Ovary (tissue), 7 donors: ENCODE measurements at regions not wholly inside any gene's neighbourhood (a gene's known extent, or its start where the extent isn't known, plus 50 kb on each side); places are given as distances from the start of the nearest gene placed in this dataset.
A peak's percentile ranks its signal among the peaks of the same experiment; 100 is the strongest.

Experiments used
- DNase-seq, 5 donors: peaks; one replicate each; pipeline ENCODE4 v3.0.0-alpha.2; 2019 to 2020
- H3K27ac ChIP-seq, 2 donors: fragments of 200-600 bp; one replicate each; pipeline versions ENCODE4 v1.5.1 to v1.8.0; 2019 to 2022
- H3K27me3 ChIP-seq: fragments of 200-600 bp; one replicate; pipeline ENCODE4 v1.8.0; 2022
- H3K36me3 ChIP-seq: fragments of 200-600 bp; sonication (generic); one replicate; pipeline ENCODE4 v1.5.1; 2019
- H3K4me1 ChIP-seq: one replicate; pipeline ENCODE4 v1.8.1; 2013; ENCODE audit warnings: mild to moderate bottlenecking, moderate library complexity; ENCODE audit not compliant: insufficient read depth
- H3K4me3 ChIP-seq: fragments of 200-600 bp; sonication (generic); one replicate; pipeline ENCODE4 v1.5.1; 2017
- H3K9me3 ChIP-seq, 2 donors: fragments of 200-600 bp in 1 of 2; sonication (generic) in 1 of 2; one replicate each; pipeline versions ENCODE4 v1.5.1 to v1.8.1; 2013 to 2019; ENCODE audit warnings: mild to moderate bottlenecking in 1 of 2, moderate library complexity in 1 of 2
- EP300 ChIP-seq: sonication (generic); formaldehyde crosslinking; IDR thresholded peaks from one replicate; pipeline ENCODE4 v1.6.1; 2017; ENCODE audit warnings: antibody characterized with exemption
- POLR2A ChIP-seq: fragments of 450-650 bp; IDR thresholded peaks from one replicate; pipeline ENCODE4 v1.6.1; 2017; ENCODE audit warnings: antibody characterized with exemption, mild to moderate bottlenecking, moderate library complexity
- WGBS, 3 donors: extraction: QIAGEN DNeasy Blood & Tissue Kit in 1 of 3; methylation state at CpG; one replicate each; pipeline versions ENCODE4 v1.1.5 to v1.1.7; 2013 to 2017; 5-methylcytosine and 5-hydroxymethylcytosine counted together
- intact Hi-C, 4 donors: fragments of 100-400 bp; cut with DNase I; formaldehyde crosslinking; loops; one replicate each; pipeline versions ENCODE4 v1.11.0 to v1.15.1; 2022 to 2023
- TF ChIP-seq, protein P1 (sequence below), 3 donors: fragments of 450-650 bp in 2 of 3; fragments of 200-600 bp in 1 of 3; IDR thresholded peaks; one replicate each; pipeline versions ENCODE4 v1.5.1 to v1.8.0; 2016 to 2022; ENCODE audit warnings: antibody characterized with exemption in 3 of 3, mild to moderate bottlenecking in 1 of 3
- donor health status: DM: no; HTN: no; CAD: no; lungs with moderate emphysema.
- donor health status: DM: no; HTN: no; CAD: no.
- donor health status: Bipolar disorder and iron deficiency.
- donor health status: DM: no; HTN: no; CAD: no.
- donor health status: DM: yes; HTN: yes; CAD: no.

- peaks cover 3% of the 10 kb centered on the region for H3K4me1 ChIP-seq
- H3K9me3 ChIP-seq: no peaks in the 10 kb centered on the region
- no peaks in the 10 kb centered on the region for H3K36me3 ChIP-seq
- no peak overlapping the region for H3K27ac ChIP-seq
- peak overlapping the region; percentile 10 for H3K4me3 ChIP-seq
- 10 to 16% (median 15%) methylated on average over 11 of the region's 11 CpGs for WGBS, 3 donors
- TF ChIP-seq POLR2A (no peak), EP300 (no peak)
- TF ChIP-seq, protein P1, sequence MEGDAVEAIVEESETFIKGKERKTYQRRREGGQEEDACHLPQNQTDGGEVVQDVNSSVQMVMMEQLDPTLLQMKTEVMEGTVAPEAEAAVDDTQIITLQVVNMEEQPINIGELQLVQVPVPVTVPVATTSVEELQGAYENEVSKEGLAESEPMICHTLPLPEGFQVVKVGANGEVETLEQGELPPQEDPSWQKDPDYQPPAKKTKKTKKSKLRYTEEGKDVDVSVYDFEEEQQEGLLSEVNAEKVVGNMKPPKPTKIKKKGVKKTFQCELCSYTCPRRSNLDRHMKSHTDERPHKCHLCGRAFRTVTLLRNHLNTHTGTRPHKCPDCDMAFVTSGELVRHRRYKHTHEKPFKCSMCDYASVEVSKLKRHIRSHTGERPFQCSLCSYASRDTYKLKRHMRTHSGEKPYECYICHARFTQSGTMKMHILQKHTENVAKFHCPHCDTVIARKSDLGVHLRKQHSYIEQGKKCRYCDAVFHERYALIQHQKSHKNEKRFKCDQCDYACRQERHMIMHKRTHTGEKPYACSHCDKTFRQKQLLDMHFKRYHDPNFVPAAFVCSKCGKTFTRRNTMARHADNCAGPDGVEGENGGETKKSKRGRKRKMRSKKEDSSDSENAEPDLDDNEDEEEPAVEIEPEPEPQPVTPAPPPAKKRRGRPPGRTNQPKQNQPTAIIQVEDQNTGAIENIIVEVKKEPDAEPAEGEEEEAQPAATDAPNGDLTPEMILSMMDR (IDR thresholded peaks at IDR 0.05): no peak
- peak in 4 of 5 donors; percentile 23 to 45 (median 28) for DNase-seq
- no peaks in the 10 kb centered on the region for H3K27me3 ChIP-seq
- intact Hi-C loops: no loop called here
Measured at GRCh38 chr6:80523531-80523997, 417.1 kb downstream of the BCKDHB start.

DNA sequence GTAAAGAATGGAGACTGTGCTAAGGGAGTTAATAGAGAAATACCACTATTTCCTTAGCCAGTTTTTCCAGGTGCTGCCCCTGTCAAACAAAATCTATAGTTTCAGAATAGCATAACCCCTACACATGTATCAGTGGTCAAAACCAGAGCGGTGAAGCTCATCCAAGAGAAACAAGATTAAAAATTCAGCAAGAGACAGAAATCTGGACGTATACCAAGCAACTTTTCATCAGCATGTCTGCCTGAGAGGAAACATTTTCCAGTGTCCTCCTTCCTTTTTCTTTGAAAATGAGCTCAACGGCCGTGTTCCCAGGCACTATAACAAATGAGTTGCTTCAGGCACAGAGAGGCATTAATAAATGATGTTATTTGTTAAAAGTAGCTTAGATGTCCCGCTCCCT, 416.5 kb downstream of the BCKDHB start:
- Histone ChIP-seq H3K27ac (no peak overlapping the region), H3K27me3 (no peaks in the 10 kb centered on the region), H3K9me3 (no peaks in the 10 kb centered on the region), H3K4me1 (peaks cover 3% of the 10 kb centered on the region), H3K36me3 (no peaks in the 10 kb centered on the region), H3K4me3 (peak overlapping the region; percentile 10)
- 10 to 13% (median 10%) methylated on average over 5 of the region's 5 CpGs for WGBS, 3 donors
- intact Hi-C loops: no loop called here
- DNase-seq: no peak
- TF ChIP-seq POLR2A (no peak), EP300 (no peak)
- TF ChIP-seq, protein P1 (IDR thresholded peaks at IDR 0.05): no peak

- Histone ChIP-seq H3K27me3 (no peaks in the 10 kb centered on the region), H3K27ac (no peak overlapping the region), H3K4me1 (peaks cover 3% of the 10 kb centered on the region), H3K4me3 (no peak overlapping the region), H3K36me3 (no peaks in the 10 kb centered on the region), H3K9me3 (no peaks in the 10 kb centered on the region)
- intact Hi-C loops: no loop called here
- no peak for DNase-seq
- TF ChIP-seq, protein P1 (IDR thresholded peaks at IDR 0.05): no peak
- TF ChIP-seq EP300 (no peak), POLR2A (no peak)
- WGBS, 3 donors: 6 to 21% (median 11%) methylated on average over 4 of the region's 4 CpGs
Measured at GRCh38 chr6:80522576-80522975, 416.1 kb downstream of the BCKDHB start.

DNA sequence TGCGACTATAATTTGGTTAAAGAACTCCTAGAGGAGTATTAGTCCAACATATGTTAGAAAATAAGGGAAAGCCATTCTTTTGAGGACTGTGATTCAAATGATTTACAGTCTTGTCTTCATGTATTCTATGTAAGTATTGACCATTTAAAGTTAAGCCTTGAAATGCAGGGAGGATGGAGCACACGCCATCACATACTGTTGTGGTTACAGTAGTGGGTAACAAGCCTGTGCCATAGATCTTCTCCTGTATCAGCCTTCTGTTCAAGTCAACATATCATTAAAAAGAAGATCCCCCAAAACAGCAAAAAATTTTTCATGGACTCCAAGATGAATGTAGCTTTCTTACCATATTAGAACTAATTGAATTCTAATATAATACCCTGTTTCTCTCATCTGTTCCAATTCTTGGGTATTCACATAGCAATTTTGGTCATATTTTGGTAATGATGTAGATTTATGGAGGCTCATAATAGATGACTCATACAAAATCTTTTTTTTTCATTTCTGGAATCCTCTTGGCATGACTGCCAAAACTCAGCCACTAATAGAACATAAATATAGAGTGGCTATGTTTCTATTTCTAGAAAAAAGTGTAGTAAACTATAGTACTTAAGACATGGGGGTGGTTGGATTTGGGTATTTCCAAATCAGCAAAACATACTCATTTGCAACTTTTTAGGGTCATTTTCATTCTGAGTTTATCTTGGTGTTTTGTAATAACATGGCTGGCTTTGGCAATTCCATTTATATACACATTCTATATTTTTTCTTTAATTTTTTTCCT, 413.5 kb downstream of the BCKDHB start:
- intact Hi-C loops: no loop called here

More for the DNA sequence above, 413.5 kb downstream of the BCKDHB start:
- WGBS, 3 donors: 87 to 89% (median 88%) methylated on average over 2 of the region's 2 CpGs
- Histone ChIP-seq H3K9me3 (no peaks in the 10 kb centered on the region), H3K27ac (no peak overlapping the region), H3K36me3 (no peaks in the 10 kb centered on the region), H3K27me3 (no peaks in the 10 kb centered on the region), H3K4me3 (no peak overlapping the region), H3K4me1 (peaks cover 3% of the 10 kb centered on the region)
- DNase-seq: no peak
- TF ChIP-seq EP300 (no peak), POLR2A (no peak)
- TF ChIP-seq, protein P1 (IDR thresholded peaks at IDR 0.05): no peak
